Nephron (organoid): ENCODE measurements at regions not wholly inside any gene's neighbourhood (a gene's known extent, or its start where the extent isn't known, plus 50 kb on each side); places are given as distances from the start of the nearest gene placed in this dataset.

Experiments used
- H3K27ac Mint-ChIP-seq, 3 experiments: 2 replicates each; pipeline ENCODE4 v1.8.0; 2020; ENCODE audit warnings: mixed read lengths in 3 of 3, mild to moderate bottlenecking in 2 of 3, moderate library complexity in 1 of 3
- H3K27me3 Mint-ChIP-seq: 2 replicates; pipeline ENCODE4 v1.8.0; 2021; ENCODE audit warnings: low read depth, mild to moderate bottlenecking, moderate library complexity, mixed read lengths
- H3K36me3 Mint-ChIP-seq: 2 replicates; pipeline ENCODE4 v1.8.0; 2020; ENCODE audit warnings: low read depth, mixed read lengths
- H3K4me1 Mint-ChIP-seq: 2 replicates; pipeline ENCODE4 v1.8.0; 2020; ENCODE audit warnings: mixed read lengths
- H3K4me3 Mint-ChIP-seq, 3 experiments: 2 replicates each; pipeline ENCODE4 v1.8.0; 2020; ENCODE audit warnings: mild to moderate bottlenecking in 3 of 3, mixed read lengths in 3 of 3, moderate library complexity in 2 of 3
- H3K9me3 Mint-ChIP-seq: 2 replicates; pipeline ENCODE4 v1.8.0; 2020; ENCODE audit warnings: mixed read lengths
- CTCF ChIP-seq, 3 experiments: fragments of 200-600 bp; sonication (generic); IDR thresholded peaks; one replicate each; pipeline ENCODE4 v1.5.0; 2021; ENCODE audit warnings: antibody characterized with exemption in 3 of 3; ENCODE audit not compliant: unreplicated experiment in 3 of 3

GRCh38 chr1:37282764-37283163 lies 191.6 kb upstream of the ZC3H12A start:
- peaks cover 6% of the 10 kb centered on the region for H3K4me1 Mint-ChIP-seq
- H3K4me3 Mint-ChIP-seq, result no peak overlapping the region
- no peak for TF ChIP-seq CTCF (IDR thresholded peaks at IDR 0.05; ENCODE audit: unreplicated experiment in 3 of 3)
- no peaks in the 10 kb centered on the region for H3K36me3 Mint-ChIP-seq
- H3K9me3 Mint-ChIP-seq, result peaks cover 5% of the 10 kb centered on the region
- no peak overlapping the region for H3K27ac Mint-ChIP-seq
- peaks cover 52% of the 10 kb centered on the region for H3K27me3 Mint-ChIP-seq

- H3K4me1 Mint-ChIP-seq, result peaks cover 6% of the 10 kb centered on the region
- no peak overlapping the region for H3K27ac Mint-ChIP-seq
- H3K4me3 Mint-ChIP-seq, result no peak overlapping the region
- no peaks in the 10 kb centered on the region for H3K36me3 Mint-ChIP-seq
- peaks cover 51% of the 10 kb centered on the region for H3K27me3 Mint-ChIP-seq
- TF ChIP-seq CTCF (IDR thresholded peaks at IDR 0.05; ENCODE audit: unreplicated experiment in 3 of 3), result no peak
- peaks cover 5% of the 10 kb centered on the region for H3K9me3 Mint-ChIP-seq
Observed at GRCh38 chr1:37284053-37284452, 190.3 kb upstream of the ZC3H12A start.

GRCh38 chr1:37286881-37287280 lies 187.5 kb upstream of the ZC3H12A start:
- TF ChIP-seq CTCF (IDR thresholded peaks at IDR 0.05; ENCODE audit: unreplicated experiment in 3 of 3), result no peak
- Mint-ChIP-seq H3K9me3 (peaks cover under 1% of the 10 kb centered on the region), H3K27ac (no peak overlapping the region), H3K4me3 (no peak overlapping the region), H3K4me1 (peaks cover 6% of the 10 kb centered on the region), H3K36me3 (no peaks in the 10 kb centered on the region), H3K27me3 (peaks cover 55% of the 10 kb centered on the region)

- TF ChIP-seq CTCF (IDR thresholded peaks at IDR 0.05; ENCODE audit: unreplicated experiment in 3 of 3), result no peak
- Mint-ChIP-seq H3K27ac (no peak overlapping the region), H3K27me3 (peaks cover 45% of the 10 kb centered on the region), H3K4me3 (no peak overlapping the region), H3K9me3 (no peaks in the 10 kb centered on the region), H3K36me3 (no peaks in the 10 kb centered on the region), H3K4me1 (no peaks in the 10 kb centered on the region)
Observed at GRCh38 chr1:37288900-37289299, 185.5 kb upstream of the ZC3H12A start.

GRCh38 chr1:37290718-37291117 lies 183.7 kb upstream of the ZC3H12A start:
- Mint-ChIP-seq H3K27me3 (peaks cover 54% of the 10 kb centered on the region), H3K27ac (no peak overlapping the region), H3K4me1 (no peaks in the 10 kb centered on the region), H3K4me3 (no peak overlapping the region), H3K36me3 (no peaks in the 10 kb centered on the region), H3K9me3 (no peaks in the 10 kb centered on the region)
- TF ChIP-seq CTCF (IDR thresholded peaks at IDR 0.05; ENCODE audit: unreplicated experiment in 3 of 3), result no peak

- Mint-ChIP-seq H3K4me1 (no peaks in the 10 kb centered on the region), H3K27ac (no peak overlapping the region), H3K4me3 (no peak overlapping the region), H3K27me3 (peaks cover 70% of the 10 kb centered on the region), H3K36me3 (no peaks in the 10 kb centered on the region), H3K9me3 (no peaks in the 10 kb centered on the region)
- TF ChIP-seq CTCF (IDR thresholded peaks at IDR 0.05; ENCODE audit: unreplicated experiment in 3 of 3), result no peak
Observed at GRCh38 chr1:37292789-37293188, 181.6 kb upstream of the ZC3H12A start.
